GM21717 (cell line): ENCODE measurements at regions not wholly inside any gene's neighbourhood (a gene's known extent, or its start where the extent isn't known, plus 50 kb on each side); places are given as distances from the start of the nearest gene placed in this dataset.

Experiments
- ATAC-seq: cut with Tn5 transposase; IDR thresholded peaks from one replicate; pipeline ENCODE4 v1.9.1; 2021; ENCODE audit warnings: mild to moderate bottlenecking, moderate library complexity; ENCODE audit not compliant: unreplicated experiment

DNA sequence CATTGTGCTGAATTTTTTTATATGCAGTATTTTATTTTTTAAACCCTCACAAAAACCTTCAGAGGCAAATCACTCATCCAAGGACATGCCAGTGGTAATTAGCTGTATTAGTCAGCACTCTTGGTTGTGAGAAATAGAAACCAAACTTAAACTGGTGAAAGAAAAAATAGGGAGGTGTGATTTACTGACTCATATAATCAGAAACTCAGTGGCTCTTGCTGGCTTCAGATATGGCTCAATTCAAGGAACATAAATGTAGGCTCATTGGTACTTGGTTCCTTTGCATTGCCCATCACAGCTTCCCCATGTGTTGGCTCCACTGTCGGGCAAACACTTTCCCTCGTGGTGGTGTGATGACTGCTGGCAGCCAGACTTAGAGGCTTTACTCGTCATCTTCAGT, 497.2 kb downstream of the MAT2B start:
- peak; percentile 73 for ATAC-seq

DNA sequence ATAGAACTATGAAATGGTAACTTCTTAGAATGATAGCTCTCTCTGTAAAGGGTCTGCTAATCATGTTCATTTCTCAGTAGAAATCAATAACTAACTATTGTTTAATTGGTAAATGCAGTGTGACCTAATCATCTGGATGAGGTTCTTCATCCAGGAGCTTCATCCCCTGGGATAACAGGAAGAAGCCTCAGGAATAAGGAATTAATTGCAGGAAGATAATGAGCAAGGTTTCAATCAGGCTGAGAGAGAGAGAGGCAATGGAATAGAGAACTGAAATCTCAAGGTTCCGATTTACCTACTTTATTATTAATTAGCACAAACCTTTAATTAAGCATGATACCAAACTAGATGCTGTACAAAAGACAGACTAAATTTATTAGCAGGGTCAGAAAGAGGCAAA, 499.7 kb downstream of the MAT2B start:
- ATAC-seq, result no peak

DNA sequence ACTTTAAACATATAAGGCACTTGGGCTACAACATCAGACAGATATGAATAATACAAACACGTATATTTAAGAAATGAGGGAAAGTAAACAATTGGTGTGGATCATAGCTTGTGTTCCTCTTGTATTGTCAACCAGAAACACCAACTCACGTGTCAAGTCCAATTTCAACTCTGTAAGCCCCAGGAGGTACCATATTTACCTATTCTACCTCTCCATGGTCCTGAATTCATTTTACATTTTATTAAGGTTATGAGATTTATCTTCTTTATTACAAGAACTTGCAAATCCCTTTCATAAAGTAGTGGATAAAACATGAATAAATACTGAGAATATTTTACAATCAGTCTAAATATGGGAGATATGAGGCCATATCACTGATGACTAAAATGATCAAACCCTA, 501.6 kb downstream of the MAT2B start:
- ATAC-seq, result no peak

DNA sequence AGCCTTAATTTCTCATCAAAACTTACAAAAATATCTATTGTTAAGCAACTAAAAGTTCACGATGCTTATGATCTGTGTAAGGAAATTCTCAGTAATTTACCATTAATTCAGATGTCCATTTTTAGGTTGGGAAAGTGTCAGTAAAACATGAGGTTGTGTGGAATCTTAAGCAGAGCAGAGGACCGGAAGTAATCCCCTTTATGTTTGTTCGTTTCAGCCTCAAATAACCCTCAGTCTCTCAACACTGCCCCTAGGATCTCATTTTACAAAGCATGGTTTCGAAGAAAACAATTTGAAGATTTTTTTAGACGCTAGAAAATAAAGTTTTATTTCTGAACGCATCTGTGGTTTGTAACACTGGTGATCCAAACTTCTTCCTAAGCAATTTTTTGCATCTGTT, 504.2 kb downstream of the MAT2B start:
- no peak for ATAC-seq

DNA sequence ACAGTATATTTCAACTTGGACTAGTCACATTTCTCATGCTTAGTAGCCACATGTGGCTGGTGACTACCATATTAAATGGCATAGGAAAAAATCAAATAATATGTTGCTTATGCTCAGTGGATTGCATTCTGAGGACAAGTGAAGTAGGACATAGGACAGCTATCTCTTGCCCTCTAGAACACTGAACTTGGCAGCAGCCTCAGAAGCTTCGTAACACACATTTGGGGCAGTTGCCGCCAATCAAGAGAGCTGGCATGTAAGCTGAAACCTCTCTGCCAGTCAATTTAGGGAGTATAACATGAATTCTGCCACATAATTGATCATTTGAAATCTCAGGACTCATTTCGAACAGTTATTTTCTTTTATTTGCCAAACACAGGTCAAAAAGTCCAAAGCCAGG, 505.5 kb downstream of the MAT2B start:
- no peak for ATAC-seq

DNA sequence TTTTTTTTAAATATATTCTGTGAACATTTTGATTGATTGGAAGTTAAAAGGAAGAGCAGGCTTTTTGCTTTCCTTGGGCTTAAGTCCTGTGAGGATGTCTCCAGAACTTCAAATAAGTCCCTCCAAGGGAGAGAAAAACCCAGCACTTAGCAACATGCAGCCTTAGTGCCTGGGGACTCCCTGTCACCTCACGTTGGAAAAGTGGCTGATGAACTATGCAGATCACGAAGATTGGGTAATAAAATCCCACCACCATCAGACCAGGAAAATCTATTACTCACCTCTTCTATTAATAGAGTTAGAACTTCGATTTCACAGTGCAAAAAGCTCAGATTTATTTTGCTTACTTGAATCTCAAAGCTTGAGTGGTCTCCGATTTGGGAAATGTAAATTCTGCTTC, 507.0 kb downstream of the MAT2B start:
- no peak for ATAC-seq

DNA sequence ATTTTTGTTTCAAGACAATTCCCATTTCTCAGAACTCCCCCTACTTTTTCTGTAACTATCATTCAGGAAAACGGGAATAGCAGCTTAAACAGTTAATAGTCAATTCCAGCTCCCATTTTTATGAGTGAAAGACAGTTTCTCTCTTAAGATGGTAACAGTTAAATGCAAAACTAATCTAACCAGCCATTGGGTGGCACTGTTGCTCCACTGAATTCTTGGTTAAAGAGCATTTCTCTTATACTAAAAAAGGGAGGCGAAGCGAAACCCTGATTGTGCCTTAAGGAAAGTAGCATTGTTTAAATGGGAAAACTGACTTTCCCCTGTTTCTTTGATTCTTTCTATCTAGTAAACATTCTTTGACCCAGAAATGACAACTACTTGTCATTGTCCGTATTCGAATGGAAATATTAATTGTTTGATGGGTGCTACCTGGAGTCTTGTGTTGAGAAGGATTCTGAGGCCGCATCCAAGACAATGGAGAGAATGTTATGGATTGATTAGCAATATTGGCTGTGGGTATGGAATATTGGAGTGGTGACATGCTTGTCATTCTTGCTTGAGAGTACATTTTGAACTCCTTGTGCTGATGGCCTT, 507.8 kb downstream of the MAT2B start:
- no peak for ATAC-seq

DNA sequence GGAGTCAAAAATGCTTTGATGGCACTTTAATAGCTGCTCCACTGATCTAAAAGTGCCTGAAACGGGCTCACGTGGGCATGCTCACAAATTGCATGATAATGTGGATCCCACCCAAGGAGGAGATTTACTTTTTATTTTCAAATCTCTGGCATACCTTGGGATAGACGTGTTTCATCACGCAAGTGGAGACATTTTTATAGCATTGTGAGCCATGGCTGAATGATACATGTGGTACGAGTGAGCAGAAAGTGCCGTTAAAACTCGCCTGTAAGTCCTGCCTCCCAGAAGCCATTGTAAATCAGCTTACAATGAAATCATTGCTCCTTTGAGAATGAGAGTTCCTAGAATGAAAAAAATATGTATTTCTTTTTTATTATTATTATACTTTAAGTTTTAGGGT, 514.7 kb downstream of the MAT2B start:
- ATAC-seq, result no peak

DNA sequence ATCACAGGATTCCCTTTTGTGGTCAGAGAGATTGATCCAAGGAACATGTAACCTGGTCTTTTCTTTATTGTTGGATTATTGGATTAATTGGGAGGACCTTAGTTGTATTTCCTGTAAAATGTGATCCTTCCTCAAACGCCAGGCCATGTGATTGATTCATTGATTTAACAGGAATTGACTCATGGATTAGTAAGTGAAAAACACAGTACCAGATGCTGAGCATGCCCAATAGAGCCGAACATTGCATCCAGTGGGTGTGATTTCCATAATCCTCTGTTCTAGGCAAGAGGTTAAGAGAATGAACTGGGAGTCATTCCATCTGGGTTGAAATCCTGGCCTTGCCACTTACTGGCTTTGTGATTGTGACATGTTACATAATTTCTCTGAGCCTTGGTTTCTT, 522.3 kb downstream of the MAT2B start:
- ATAC-seq, result no peak

DNA sequence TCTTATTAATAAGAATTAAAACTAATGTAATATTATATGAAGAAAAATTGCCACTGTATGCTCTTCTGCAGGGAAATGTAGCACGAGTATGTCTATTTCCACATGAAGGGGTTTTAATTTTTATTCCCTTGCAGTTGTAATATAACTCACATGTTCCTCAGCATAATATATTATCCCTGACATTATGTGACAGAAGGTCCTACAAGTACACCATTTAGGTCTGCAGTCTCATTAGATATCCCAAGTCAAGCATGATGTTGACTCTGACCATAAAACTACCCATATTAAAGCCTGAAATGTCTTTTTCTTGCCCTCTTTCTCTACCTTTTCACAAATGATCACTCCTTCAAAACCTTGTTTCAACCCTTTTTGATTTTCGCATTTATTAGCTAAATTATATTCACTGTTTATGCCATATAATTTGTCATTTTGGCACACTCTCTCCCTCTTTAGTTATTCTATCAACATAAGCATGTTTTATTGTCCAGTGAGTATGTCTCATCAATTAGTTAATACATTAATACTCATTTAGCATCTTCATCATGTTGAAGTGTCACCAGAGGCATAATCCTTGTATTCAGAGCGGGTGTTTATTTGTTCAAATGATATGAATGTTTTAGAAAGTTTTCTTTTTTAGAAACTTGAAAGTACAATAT, 532.8 kb downstream of the MAT2B start:
- ATAC-seq, result no peak

DNA sequence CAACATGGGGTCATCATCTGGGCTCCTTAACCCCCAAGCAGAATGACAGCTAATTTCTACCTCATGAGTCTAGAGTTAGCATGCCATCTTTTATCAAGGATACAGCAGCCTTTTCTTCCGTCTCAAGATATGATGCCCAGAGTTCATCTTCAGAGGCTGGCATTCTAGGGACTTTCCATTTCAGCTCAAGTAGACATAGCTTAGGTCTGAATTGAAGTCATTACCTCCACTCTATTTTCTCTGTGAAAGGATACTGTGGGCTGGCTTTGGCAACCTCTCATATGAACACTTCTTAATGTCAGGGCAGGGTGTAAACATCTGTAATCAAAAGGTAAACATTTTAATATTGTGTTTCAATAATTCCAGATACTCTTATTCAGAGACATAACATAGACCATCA, 535.7 kb downstream of the MAT2B start:
- ATAC-seq, result no peak

DNA sequence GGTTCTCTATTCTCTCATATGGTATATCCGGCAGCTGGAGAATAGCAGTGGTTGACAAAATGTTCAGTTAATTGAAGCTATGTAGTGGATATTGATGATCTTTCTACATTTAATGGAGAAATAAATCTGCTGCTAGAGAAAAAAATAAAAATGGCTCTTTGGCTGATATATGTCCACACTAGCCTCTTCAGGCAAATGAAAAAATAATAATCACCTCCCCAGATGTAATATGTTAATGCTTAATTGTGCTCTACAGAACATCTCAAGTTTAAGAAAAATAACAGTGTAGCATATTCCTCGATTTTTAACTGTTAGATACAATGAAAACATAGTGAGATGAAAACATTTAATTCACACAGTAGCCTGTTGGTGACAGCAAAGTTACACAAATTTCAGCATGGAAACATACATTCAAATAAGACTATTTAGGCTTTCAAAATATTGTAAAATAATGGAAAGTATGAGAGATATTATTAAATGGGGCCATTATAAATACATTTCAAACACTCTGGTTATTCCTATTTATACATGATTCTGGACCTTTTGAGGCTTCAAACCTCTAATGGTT, 543.0 kb downstream of the MAT2B start:
- no peak for ATAC-seq

DNA sequence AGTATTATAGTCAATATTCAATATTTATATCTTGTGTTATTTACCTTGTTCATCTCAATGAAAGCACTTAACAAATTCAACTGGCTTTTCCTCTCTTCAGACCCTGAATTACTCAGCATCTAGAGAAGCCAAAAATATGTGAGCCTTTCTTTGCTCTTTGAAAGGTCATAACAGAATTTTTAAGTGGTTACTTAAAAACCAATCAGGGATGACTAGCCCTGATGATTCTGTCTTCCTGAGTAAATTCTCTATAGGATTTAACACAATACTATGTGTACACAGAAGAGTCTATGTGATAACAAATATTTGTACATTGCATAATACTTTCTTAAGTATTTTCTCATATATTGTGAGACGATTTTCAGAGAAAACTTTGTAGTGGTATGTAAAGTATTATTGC, 546.3 kb downstream of the MAT2B start:
- no peak for ATAC-seq

DNA sequence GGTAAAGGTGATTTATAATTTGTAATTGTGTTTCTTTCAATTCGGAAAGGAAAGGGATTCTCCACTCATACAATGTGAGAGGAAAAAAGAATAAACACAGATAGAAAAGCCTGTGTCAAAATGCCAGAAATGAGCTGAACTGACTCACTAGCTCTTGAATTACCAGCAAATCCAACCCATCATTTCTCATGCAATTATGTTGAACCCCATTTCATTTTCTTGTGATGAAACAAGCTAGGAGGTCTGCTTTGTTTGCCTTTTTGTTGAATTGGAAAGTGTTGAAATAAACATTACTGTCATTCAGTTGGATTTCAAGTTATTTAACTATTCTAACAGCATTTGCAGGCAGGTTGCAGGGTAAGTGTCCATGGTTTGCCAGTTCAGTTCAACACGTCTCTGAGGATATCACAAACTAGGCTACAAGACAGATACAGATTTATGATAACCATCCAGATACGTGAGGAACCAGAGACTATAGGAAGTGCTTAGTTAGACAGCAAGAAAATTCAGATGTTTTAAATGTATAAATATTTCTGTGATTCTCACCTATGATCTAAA, 547.2 kb downstream of the MAT2B start:
- no peak for ATAC-seq

DNA sequence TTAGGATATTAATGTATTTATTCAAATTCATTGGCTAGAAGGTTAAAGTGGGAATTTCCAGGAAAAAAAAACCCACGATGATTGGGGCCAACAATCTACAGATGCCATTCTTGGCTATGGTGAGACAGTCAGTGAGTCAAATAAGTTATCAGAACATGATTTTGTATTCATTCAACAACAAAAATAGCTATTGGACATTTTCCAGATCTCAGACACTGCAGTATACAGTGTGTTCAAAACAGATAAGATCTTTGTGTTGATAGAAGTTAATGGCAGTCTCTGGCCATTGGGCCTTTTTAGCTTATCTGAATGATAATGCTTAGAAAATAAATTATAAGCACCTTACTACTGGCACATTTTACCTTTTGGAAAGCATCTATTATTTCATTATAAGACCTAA, 547.7 kb downstream of the MAT2B start:
- no peak for ATAC-seq

DNA sequence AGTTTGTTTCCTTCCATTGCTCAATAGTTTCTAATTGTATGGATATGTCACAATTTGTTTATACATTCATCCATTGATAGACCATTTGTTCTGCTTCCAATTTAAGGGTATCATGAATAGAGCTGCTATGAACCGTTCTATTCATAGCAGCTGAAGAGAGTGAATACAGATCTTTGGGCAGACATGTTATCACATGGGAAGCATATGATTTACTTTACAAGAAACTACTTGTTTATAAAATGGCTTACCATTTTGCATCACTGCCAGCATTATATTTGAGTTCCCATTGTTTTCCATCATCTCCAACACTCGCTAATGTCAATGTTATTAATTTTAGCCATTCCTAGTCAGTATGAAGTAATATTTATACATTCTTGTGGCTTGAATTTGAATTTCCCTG, 549.0 kb downstream of the MAT2B start:
- ATAC-seq, result no peak

DNA sequence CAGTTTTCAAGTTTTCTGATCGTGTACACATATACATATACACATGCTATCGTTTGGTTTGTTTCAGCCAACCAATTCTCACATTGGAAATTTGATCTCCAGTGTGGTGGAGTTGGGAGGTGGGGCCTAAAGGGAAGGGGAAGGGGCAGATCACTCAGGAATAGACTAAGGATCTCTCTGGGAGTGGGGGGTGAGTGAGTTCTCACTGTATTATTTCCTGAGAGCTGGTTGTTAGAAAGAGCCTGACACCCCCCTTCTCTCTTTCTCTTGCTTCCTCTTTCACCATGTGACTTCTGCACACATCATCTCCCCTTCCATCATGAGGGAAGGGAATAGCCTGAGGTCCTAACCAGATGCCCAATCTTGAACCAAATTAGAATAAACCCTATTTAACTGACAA, 551.7 kb downstream of the MAT2B start:
- no peak for ATAC-seq

DNA sequence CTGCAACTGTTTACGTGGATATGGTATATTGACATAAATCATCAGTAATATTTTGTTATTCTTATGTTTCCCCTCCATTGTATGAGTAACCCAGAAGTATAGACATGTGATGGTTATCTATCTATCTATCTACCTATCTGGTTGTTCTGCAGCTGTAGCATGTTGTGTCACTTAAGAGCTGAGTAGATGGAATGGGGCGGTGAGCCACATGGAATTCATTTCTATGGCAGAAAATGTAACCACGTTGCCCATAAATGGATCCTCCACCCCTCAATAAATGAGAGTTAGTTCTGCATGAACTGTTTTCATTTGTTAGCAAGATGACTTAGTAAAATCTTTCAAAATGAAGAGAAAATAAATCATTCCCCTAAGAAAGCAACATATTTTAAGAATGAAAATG, 553.2 kb downstream of the MAT2B start:
- ATAC-seq, result no peak

DNA sequence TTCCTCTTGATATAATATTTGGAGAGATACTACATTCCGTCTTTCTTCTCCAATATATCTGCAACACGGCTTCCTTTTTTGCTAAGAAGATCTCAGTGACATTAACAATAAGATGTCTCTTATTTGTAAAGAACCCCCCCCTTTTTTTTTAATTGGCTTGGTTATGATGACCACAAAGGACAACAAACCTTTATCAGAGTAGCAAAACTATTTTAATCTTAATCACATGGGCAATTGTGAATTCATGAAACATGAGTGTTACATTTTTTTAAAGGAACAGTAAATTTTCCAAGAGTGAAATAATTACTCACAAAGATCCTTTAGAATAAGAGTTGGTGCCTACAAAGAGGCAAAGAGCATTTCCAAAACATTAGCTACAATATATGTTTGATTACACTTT, 554.1 kb downstream of the MAT2B start:
- ATAC-seq, result no peak

DNA sequence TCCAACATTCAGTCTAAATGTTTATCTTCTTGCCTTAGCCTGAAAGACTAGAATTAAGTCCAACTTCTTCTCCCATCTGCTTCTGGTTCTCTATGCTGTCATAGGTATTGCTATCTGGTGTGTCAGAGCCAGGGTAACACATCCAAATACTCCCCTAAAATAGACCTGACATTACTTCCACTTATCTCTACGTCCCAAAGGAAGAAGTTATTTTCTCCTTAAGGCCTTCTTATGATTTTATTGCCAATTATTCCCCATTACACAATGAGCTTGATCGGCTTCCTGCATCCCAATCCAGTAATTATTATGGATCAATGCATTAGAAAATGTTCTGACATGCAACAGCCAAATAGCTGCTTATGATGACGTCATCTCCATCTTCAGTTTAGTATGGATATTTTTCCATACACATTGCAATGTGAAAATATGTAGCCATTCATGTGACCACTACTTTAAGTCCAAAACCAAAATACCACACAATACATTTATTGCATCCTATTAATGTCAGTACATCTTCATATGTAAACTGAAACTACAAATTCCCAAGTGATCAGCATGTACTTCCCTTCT, 555.5 kb downstream of the MAT2B start:
- no peak for ATAC-seq

DNA sequence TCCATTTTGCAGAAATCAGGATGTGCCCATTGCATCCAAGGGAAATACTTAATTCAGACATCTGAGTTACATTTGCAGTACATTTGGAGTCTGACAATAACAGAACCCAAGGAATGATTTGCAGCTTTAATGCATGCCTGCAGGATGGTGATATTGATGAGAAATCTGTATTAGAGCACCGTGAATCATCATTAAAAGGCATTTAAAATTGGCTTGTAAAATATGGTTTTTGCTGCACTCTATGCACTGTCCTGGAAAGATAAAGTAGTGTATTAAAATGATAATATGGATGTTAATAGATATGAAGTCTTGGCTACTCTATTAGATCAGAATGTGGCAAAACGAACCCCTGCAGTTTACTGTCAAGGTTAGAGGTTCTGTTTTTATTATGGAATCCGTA, 556.9 kb downstream of the MAT2B start:
- no peak for ATAC-seq

DNA sequence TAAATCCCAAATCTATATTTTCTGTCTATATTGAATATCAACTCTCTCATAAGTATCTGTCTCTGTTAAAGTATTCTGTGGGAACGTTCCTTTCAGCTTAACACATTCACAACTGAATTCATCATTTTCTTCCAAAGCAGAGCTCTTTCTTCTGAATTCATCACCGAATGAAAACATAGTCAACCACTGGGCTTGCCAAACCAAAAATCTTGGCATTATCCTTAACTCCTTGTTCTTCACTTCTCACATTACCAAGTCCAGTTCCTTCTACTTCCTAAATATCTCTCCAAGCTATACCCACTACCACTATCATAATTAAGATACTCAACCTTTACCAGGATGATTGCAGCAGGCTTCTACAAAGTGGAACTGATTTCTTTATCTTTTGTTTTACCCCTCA, 559.8 kb downstream of the MAT2B start:
- ATAC-seq, result no peak
